IgD-negative memory B cell (primary cell): ENCODE measurements at regions not wholly inside any gene's neighbourhood (a gene's known extent, or its start where the extent isn't known, plus 50 kb on each side); places are given as distances from the start of the nearest gene placed in this dataset.

ENCODE experiments used
- H3K27ac Mint-ChIP-seq, 3 donors: one replicate each; pipeline ENCODE4 v1.8.0; 2020 to 2022; ENCODE audit warnings: mild to moderate bottlenecking in 3 of 3, mixed read lengths in 3 of 3, moderate library complexity in 1 of 3
- H3K27me3 Mint-ChIP-seq: one replicate; pipeline ENCODE4 v1.8.0; 2021; ENCODE audit warnings: mixed read lengths
- H3K36me3 Mint-ChIP-seq: one replicate; pipeline ENCODE4 v1.8.0; 2020; ENCODE audit warnings: mild to moderate bottlenecking, mixed read lengths
- H3K4me1 Mint-ChIP-seq, 3 donors: one replicate each; pipeline ENCODE4 v1.8.0; 2020 to 2022; ENCODE audit warnings: mixed read lengths in 3 of 3, mild to moderate bottlenecking in 1 of 3
- H3K4me3 Mint-ChIP-seq, 4 donors: one replicate each; pipeline ENCODE4 v1.8.0; 2020 to 2022; ENCODE audit warnings: mild to moderate bottlenecking in 4 of 4, mixed read lengths in 4 of 4, moderate library complexity in 3 of 4
- H3K9me3 Mint-ChIP-seq, 3 donors: one replicate each; pipeline ENCODE4 v1.8.0; 2020 to 2021; ENCODE audit warnings: mixed read lengths in 3 of 3, mild to moderate bottlenecking in 1 of 3

- no peaks in the 10 kb centered on the region for H3K4me1 Mint-ChIP-seq
These were observed 258.3 kb upstream of the FOXQ1 start for GRCh38 chr6:1053586-1053985.

GRCh38 chr6:1052262-1052661, 259.6 kb upstream of the FOXQ1 start:
- peaks cover 0 to 1% (median 0%) of the 10 kb centered on the region in 3 donors for H3K9me3 Mint-ChIP-seq
- peaks cover 0 to 2% (median 0%) of the 10 kb centered on the region in 3 donors for H3K4me1 Mint-ChIP-seq
- peaks cover 4% of the 10 kb centered on the region for H3K36me3 Mint-ChIP-seq
- no peak overlapping the region for H3K27ac Mint-ChIP-seq
- no peak overlapping the region for H3K4me3 Mint-ChIP-seq
- peaks cover 14% of the 10 kb centered on the region for H3K27me3 Mint-ChIP-seq

More at GRCh38 chr6:1053586-1053985, 258.3 kb upstream of the FOXQ1 start:
- Mint-ChIP-seq H3K36me3 (no peaks in the 10 kb centered on the region), H3K27me3 (peaks cover 7% of the 10 kb centered on the region), H3K4me3 (no peak overlapping the region), H3K9me3 (peaks cover 0 to 1% (median 0%) of the 10 kb centered on the region in 3 donors), H3K27ac (no peak overlapping the region)

GRCh38 chr6:1049900-1050299, 262.0 kb upstream of the FOXQ1 start:
- H3K9me3 Mint-ChIP-seq = peaks cover 0 to 1% (median 0%) of the 10 kb centered on the region in 3 donors
- H3K4me3 Mint-ChIP-seq = no peak overlapping the region
- H3K27ac Mint-ChIP-seq = no peak overlapping the region
- peaks cover 4% of the 10 kb centered on the region for H3K36me3 Mint-ChIP-seq
- H3K27me3 Mint-ChIP-seq = peaks cover 10% of the 10 kb centered on the region
- peaks cover 0 to 2% (median 0%) of the 10 kb centered on the region in 3 donors for H3K4me1 Mint-ChIP-seq

DNA sequence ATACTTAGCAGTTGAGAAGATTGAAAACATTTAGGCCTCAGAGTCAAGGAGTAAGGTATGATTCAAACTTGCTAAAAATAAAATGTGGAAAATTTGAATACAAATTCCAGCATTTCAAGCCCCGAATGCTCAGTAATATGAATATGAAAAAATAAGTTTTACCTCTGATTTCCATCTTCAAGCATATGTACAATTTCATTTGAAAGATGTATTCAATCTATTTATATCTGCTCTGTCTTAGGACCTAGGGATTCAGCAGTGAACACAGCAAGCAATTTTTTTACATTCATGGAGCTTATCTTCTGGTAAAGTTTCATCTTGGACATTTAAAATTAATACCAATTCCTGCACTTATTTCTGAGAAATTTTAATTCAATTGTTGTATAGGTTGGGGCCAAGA, 262.7 kb upstream of the FOXQ1 start:
- H3K9me3 Mint-ChIP-seq = peaks cover 0 to 1% (median 0%) of the 10 kb centered on the region in 3 donors
- H3K27ac Mint-ChIP-seq = no peak overlapping the region
- peaks cover 0 to 2% (median 0%) of the 10 kb centered on the region in 3 donors for H3K4me1 Mint-ChIP-seq
- peaks cover 4% of the 10 kb centered on the region for H3K36me3 Mint-ChIP-seq
- H3K4me3 Mint-ChIP-seq = no peak overlapping the region
- peaks cover 10% of the 10 kb centered on the region for H3K27me3 Mint-ChIP-seq

DNA sequence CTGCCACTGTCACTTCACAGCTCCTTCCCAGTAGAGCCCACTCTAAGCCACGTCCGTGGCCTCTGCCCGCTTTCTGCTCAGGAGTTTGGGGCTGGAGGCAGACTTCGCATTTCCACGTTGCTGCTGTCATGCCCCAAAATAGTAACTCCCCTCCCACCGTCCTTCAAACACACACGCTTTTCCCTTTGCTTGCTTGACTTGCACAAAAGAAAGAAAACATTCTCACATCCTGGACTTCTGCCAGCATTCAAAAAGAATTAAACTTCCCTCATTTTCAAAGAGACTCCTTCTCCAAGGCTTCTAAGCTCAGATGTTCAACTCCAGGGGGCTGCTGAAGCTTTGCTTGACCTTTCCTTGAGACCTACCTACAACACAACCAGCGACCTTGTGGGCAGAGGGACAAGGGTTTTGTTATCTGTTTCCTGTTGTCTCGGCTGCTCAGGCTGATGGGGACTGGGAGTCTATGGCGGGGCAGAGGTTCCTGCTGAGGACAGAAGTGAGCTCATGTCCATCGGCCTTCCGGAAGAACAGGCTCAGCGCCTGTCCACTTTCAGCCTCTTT, 263.8 kb upstream of the FOXQ1 start:
- Mint-ChIP-seq H3K36me3 (peaks cover 4% of the 10 kb centered on the region), H3K27ac (no peak overlapping the region), H3K4me1 (peaks cover 0 to 2% (median 0%) of the 10 kb centered on the region in 3 donors), H3K9me3 (peaks cover 0 to 1% (median 0%) of the 10 kb centered on the region in 3 donors), H3K27me3 (peaks cover 17% of the 10 kb centered on the region), H3K4me3 (peak overlapping the region in 1 of 4 donors; percentile 14)

DNA sequence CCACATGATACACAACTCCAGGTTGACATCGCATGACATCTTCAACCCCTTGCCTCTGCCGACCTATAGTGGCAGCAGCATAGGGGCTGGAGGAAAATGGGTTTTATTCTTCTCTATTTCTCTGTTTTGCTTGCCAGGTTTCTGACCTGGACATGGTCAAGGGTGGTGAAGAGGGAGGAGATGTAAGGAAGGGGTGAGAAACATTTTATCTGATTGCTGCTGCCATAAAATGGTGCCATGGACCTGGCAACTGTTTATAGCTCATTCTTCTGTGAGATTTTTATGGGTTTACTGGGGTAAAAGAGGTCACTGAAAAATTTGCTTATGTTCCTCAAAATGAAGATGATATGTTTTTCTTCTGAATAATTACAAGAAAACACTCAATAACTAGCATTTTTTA, 266.7 kb upstream of the FOXQ1 start:
- Mint-ChIP-seq H3K4me3 (no peak overlapping the region), H3K4me1 (peaks cover 0 to 3% (median 0%) of the 10 kb centered on the region in 3 donors), H3K27me3 (peaks cover 15% of the 10 kb centered on the region), H3K27ac (no peak overlapping the region), H3K36me3 (peaks cover 4% of the 10 kb centered on the region), H3K9me3 (peaks cover 0 to 1% (median 0%) of the 10 kb centered on the region in 3 donors)

DNA sequence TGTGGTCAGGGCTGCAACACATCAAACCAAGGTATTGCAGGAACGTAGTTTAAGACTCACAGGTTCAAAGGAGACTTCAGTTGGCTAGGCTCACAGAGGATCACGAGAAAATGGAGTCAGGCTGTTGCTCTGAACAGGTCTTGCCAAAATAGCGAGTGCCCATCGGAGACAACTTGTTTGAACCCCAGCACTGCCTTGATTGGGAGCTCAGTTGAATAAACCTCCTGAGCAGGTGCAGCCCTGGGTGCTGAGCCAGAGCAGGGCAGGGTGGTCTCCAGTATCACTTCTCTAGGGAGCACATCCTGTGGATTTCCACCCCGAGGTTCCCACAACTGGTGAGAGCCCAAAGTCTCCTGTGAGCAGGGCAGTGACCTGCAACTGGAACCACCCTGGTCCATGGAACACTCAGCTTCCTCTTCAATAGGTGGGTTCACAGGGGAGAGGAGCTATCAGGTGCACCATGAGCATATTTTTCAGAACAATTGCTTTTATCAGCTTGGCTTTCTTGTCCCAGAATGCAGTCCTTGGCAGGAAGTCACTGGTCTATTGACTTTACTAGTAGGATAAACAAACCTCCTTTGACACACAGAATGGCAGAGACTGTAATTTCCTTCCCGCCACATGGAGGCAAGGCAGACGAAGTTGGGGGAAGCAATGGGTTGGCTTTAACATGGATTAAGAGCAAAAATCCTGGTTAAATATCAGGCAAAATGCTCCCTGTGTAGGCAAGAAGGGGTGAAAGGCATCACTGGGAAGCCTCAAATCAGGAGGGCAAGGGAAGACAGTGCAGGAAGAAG, 267.7 kb upstream of the FOXQ1 start:
- peaks cover 4% of the 10 kb centered on the region for H3K36me3 Mint-ChIP-seq
- no peak overlapping the region for H3K4me3 Mint-ChIP-seq
- H3K9me3 Mint-ChIP-seq = peaks cover 0 to 1% (median 0%) of the 10 kb centered on the region in 3 donors
- H3K27me3 Mint-ChIP-seq = peaks cover 16% of the 10 kb centered on the region
- H3K4me1 Mint-ChIP-seq = peaks cover 0 to 3% (median 0%) of the 10 kb centered on the region in 3 donors
- H3K27ac Mint-ChIP-seq = no peak overlapping the region

DNA sequence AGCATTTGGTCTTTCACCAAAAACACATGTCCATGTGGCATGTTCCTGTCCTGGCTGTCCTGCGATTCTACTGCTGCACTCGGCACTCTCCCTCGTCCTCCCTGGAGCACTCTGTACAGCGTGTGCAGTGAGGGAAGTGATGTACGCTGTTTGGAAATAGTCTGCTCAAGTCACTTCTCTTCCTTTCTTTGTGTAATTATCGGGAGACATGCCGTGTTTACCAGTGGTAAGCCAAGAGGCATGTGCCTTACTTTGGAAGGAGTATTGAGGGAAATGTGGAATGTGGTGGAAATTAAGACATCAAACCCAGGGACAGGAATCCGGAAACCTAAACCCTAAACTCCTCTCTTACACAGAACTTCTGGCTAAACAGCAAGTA, 268.5 kb upstream of the FOXQ1 start:
- Mint-ChIP-seq H3K27me3 (peaks cover 18% of the 10 kb centered on the region), H3K27ac (no peak overlapping the region), H3K4me1 (peaks cover 0 to 3% (median 0%) of the 10 kb centered on the region in 3 donors), H3K4me3 (no peak overlapping the region), H3K36me3 (peaks cover 4% of the 10 kb centered on the region), H3K9me3 (no peaks in the 10 kb centered on the region)

- peaks cover 2% of the 10 kb centered on the region for H3K36me3 Mint-ChIP-seq
- no peak overlapping the region for H3K4me3 Mint-ChIP-seq
- H3K27ac Mint-ChIP-seq = no peak overlapping the region
- H3K9me3 Mint-ChIP-seq = no peaks in the 10 kb centered on the region
- peaks cover 0 to 3% (median 0%) of the 10 kb centered on the region in 3 donors for H3K4me1 Mint-ChIP-seq
- H3K27me3 Mint-ChIP-seq = peaks cover 14% of the 10 kb centered on the region
These were observed 269.1 kb upstream of the FOXQ1 start for GRCh38 chr6:1042583-1043457.

GRCh38 chr6:1040393-1040792, 271.5 kb upstream of the FOXQ1 start:
- Mint-ChIP-seq H3K27ac (no peak overlapping the region), H3K4me1 (peaks cover 0 to 2% (median 0%) of the 10 kb centered on the region in 3 donors)

GRCh38 chr6:1039746-1040145, 272.2 kb upstream of the FOXQ1 start:
- Mint-ChIP-seq H3K4me1 (peaks cover 0 to 2% (median 0%) of the 10 kb centered on the region in 3 donors), H3K36me3 (no peaks in the 10 kb centered on the region), H3K9me3 (no peaks in the 10 kb centered on the region), H3K27me3 (peaks cover 15% of the 10 kb centered on the region), H3K27ac (no peak overlapping the region), H3K4me3 (no peak overlapping the region)

More at GRCh38 chr6:1040393-1040792, 271.5 kb upstream of the FOXQ1 start:
- Mint-ChIP-seq H3K9me3 (no peaks in the 10 kb centered on the region), H3K4me3 (no peak overlapping the region), H3K27me3 (peaks cover 14% of the 10 kb centered on the region), H3K36me3 (no peaks in the 10 kb centered on the region)

DNA sequence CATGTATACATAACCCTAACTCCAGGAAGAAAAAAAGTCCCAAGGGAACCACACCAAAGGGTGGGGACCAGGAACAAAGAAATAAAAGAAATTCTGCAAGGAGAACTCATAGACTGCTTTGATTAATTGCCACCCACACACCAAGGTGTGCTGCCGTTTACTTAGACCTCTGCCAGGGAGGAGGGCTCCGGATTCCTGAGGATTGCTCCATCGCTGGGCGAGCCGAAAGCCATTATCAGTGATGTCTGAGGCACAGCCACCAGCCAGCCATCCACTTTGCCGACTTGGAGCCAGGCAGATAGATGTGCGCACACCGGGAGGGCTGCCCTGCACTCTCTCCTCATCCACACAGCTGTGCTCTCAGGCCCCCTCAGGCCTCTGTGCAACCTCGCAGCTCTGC, 272.7 kb upstream of the FOXQ1 start:
- Mint-ChIP-seq H3K4me1 (peaks cover 0 to 2% (median 0%) of the 10 kb centered on the region in 3 donors), H3K27me3 (peaks cover 15% of the 10 kb centered on the region), H3K27ac (no peak overlapping the region), H3K4me3 (no peak overlapping the region), H3K36me3 (no peaks in the 10 kb centered on the region), H3K9me3 (no peaks in the 10 kb centered on the region)

DNA sequence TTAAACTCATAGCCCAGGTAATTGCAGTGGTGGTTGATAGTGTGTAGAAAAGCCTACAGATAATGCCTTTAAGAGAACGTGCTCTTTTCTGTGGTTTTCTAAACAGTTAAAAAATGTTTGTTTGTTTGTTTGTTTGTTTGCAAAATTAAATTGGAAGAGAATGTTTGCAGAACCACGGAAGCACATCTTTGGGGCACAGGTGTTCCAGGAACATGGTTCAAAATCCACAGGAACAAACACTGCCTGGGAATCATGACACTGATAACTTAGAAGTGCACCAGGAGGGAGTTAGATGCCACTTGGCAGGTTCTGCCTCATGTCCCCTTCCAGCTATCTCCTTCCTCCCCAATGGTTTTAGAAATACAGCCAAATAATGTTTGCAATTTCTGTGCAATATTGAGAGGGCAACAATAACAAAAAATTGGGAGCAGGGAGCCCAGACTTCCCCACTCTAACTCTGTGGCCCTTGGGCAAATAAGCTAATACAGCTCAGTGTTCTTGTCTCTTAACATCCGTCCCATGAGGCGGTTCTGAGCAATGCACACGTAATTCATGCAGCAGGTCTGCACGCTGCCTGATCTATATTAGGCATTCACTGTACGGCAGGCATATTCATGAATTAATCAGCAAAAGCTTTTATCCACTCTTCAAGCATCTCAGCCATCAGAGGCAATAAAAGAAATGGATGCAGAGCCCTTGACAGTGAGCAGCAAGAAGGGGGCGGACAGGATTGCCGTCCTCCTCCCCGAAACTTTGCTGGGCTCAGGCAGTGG, 274.3 kb upstream of the FOXQ1 start:
- H3K36me3 Mint-ChIP-seq = no peaks in the 10 kb centered on the region
- H3K4me1 Mint-ChIP-seq = peaks cover 0 to 2% (median 0%) of the 10 kb centered on the region in 3 donors
- peaks cover 0 to under 1% (median under 1%) of the 10 kb centered on the region in 3 donors for H3K9me3 Mint-ChIP-seq
- no peak overlapping the region for H3K4me3 Mint-ChIP-seq
- H3K27me3 Mint-ChIP-seq = peaks cover 8% of the 10 kb centered on the region
- no peak overlapping the region for H3K27ac Mint-ChIP-seq

DNA sequence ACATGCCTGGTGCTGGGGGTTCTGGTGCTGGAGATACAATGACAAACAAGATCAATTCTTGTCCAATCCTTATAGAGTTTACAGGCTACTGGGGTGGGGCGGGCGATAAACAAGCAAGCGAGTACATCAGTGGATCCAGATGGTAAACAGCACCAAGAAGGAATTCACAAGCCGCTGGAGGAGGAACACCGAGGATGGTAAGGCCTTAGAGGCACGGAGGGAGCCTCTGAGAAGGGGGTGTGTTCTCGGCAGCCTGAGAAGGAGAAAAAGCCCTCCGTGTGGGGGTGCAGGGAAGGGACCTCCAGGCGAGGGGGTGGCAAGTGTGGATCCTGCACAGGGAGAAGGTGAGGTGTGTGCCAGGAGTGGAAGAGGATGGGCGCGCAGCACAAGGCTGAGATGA, 276.5 kb upstream of the FOXQ1 start:
- Mint-ChIP-seq H3K4me3 (no peak overlapping the region), H3K9me3 (peaks cover 0 to 2% (median 1%) of the 10 kb centered on the region in 3 donors), H3K4me1 (peaks cover 0 to 2% (median 0%) of the 10 kb centered on the region in 3 donors), H3K27me3 (peaks cover 8% of the 10 kb centered on the region), H3K36me3 (no peaks in the 10 kb centered on the region), H3K27ac (peak overlapping the region in 1 of 3 donors; percentile 1)
